Panc1 (cell line): ENCODE measurements at regions not wholly inside any gene's neighbourhood (a gene's known extent, or its start where the extent isn't known, plus 50 kb on each side); places are given as distances from the start of the nearest gene placed in this dataset.

Experiments
- CTCF ChIP-seq: fragments of 450-650 bp; IDR thresholded peaks from 2 replicates; pipeline ENCODE4 v1.5.1; 2017; ENCODE audit warnings: mild to moderate bottlenecking
- POLR2AphosphoS5 ChIP-seq: IDR thresholded peaks from 2 replicates; pipeline ENCODE4 v1.6.1; 2012; ENCODE audit warnings: mild to moderate bottlenecking, low read depth, low read length, moderate library complexity
- REST ChIP-seq, 2 experiments: IDR thresholded peaks; 2 replicates each; pipeline ENCODE4 v1.6.1; 2011 to 2012; ENCODE audit warnings: low read depth in 2 of 2, control low read depth in 1 of 2, low read length in 1 of 2, mild to moderate bottlenecking in 1 of 2, moderate library complexity in 1 of 2; ENCODE audit not compliant: insufficient read depth in 1 of 2
- SIN3A ChIP-seq: IDR thresholded peaks from 2 replicates; pipeline ENCODE4 v1.6.1; 2012; ENCODE audit warnings: low read depth, mild to moderate bottlenecking, low read length, moderate library complexity, borderline replicate concordance; ENCODE audit not compliant: insufficient read depth

GRCh38 chrX:446245-446644, 59.5 kb upstream of the PPP2R3B start:
- TF ChIP-seq REST (IDR thresholded peaks at IDR 0.05; ENCODE audit: insufficient read depth in 1 of 2, low read depth in 2 of 2, low read length in 1 of 2) (no peak), CTCF (no peak), SIN3A (no peak), POLR2AphosphoS5 (no peak)
